Stimulated activated CD4-positive, alpha-beta T cell treated with anti-CD3 and anti-CD28 coated beads, Interleukin-12 subunit alpha, Interleukin-12 subunit beta, amount 100 ng/mL, for 48 hours (primary cell): ENCODE measurements at regions not wholly inside any gene's neighbourhood (a gene's known extent, or its start where the extent isn't known, plus 50 kb on each side); places are given as distances from the start of the nearest gene placed in this dataset.

ENCODE experiments used
- DNase-seq, 3 donors: peaks; one replicate each; pipeline ENCODE4 v3.0.0-alpha.2; 2020; ENCODE audit warnings: low read depth in 2 of 3, low spot score in 1 of 3

DNA sequence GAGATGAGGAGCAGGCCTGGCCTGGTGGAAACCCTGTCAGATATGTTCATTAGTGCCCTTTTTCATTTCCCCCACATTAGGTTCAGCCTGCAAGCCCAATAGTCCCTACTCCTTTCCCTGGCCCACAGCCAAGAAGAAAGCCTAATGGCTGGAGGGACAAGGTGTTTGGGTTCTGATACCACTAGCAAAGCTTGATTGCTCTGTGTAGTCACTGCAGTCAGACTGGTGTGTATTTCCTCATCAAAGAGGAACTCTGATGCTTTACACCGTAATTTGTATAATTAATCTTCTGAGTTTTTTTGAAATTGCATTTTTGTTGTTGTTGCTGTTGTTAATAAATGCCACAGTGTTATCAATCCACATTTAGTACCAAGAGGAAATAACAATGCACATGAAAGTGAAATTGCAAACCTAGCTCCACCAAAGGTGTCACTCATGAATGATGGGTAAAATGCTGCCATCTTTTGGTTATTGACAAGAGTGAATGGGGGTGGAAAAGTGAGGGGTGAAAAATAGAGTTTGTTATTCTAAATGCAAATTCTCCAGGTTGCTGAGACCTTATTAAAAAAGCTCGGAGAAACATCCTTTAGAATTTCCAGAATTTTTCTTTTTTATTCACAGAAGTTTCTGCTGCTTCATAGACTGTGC lies 320.2 kb upstream of the POU3F2 start:
- DNase-seq = no peak

DNA sequence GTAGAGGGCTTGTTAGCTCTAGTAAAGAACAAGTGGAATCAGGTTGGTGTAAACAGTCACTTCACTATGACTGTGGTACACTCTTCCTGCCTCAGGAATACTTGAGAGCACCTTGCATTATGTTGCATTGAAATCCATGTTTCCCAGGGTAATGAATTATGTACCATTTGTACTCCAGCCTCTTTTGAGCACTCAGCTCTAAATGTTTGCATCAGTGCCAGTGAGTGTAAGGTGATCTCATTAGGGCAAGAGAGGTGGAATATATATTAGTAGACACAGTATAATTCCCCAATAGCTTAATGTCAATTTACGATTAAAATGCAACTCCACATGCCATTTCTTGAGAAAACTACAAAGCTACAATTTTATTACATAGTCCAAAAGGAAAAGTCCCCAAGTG lies 319.6 kb upstream of the POU3F2 start:
- no peak for DNase-seq

DNA sequence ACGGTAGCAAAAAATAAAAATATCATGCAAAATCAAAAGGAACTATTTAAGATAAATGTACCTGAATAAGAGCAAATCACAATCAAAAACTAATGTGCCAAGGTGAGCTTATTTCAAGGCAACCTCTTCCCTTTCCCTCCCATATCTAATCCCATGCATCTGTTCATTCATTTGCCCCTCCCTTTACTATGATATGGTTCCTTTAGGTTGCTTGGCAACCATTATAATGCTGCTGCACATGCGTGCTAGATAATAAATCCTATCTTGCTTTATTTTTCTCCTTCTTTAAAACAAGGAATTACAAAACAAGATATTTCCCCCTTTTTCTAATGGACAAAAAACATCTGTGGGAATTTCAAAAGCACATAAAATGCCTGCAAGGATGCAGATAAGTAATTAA lies 318.2 kb upstream of the POU3F2 start:
- DNase-seq = no peak

DNA sequence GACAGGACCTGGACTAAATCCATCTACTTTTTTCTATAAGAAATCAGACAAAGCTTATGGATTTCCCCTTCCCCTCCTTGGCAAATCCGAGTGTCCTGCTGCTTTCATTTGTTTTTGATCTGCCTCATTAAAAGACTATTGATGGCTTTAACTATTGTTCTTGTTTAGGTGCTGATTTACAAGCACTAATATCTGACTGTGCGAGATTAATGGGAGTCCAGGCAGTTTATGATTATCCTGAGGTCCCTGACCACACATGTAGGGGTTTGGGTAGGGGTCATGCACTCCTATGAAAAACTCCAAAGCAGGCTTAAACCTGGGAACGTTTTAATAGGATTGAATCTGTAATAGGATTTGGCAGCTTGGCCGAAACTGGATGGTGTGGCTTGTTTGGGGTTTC lies 317.5 kb upstream of the POU3F2 start:
- DNase-seq = no peak

DNA sequence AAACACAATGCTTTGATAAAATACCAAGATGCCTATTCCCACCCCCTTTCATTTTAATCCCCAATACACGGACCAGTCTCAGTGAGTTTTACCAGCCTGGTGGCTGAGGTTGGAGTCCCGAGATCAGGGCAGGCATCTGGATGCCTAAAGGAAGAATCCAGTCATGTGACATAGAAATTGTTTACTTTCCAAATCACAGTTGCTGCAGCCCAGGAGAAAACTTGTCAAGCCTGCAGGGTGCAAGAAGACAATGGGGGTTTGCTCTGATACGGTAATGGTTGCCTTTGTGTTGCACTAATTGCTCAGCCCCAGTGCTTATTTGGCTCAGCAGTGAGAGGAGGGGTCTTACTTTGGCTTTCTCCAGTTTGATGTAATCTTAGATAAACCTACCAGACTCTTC lies 308.5 kb upstream of the POU3F2 start:
- no peak for DNase-seq

DNA sequence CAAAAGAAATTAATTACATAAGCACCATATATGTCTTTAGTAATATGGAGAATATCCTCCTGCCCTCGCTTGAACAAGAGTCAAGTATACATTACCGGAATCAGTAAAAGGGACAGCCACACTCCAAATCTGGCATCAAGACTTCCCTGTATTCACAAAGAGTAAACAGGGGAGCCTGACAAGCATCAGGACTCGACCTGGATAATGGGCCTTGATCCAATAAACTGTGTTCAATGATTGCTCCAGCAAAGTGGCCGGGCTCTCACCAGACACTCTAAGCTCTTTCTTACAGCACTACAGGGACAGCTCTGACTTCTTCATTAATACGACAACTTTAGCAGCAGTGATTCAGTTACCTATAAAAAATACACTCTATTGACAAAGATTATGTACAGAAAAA lies 307.9 kb upstream of the POU3F2 start:
- no peak for DNase-seq

DNA sequence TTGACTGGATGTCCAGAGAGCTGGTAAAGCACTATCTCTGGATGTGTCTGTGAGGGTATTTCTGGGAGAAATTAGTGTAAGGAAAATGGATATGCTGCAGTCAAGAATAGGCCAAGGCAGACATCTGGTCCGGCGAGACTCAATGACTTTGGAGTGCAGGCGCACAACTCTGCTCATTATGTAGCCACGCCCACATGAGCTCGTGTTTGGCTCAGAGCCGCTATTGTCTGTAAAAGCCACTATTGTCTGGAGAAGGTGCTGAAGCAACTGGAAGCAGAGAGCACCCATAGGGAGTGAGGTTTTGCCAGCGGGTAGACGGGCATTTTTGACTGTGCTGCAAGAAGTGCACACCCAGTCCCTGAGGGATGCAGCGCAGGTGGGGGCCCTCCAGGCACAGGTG lies 305.0 kb upstream of the POU3F2 start:
- DNase-seq = no peak

DNA sequence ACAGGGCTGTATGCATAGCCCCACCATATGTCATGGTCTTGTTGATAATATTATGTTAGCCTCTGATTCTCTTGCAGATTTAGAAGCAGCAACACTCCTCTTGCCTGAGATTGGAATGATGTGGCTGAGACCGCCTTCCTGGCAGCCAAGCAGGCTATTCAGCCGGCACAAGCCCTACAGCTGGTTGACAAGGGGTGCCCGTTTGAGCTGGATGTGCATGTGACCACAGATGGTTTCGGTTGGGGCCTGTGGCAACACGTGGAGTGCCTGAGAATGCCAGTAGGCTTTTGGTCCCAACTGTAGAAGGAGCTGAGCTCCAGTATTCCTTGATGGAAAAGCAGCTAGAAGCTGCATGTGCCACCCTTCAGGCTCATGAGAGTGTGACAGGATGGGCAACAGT lies 303.6 kb upstream of the POU3F2 start:
- DNase-seq = no peak

DNA sequence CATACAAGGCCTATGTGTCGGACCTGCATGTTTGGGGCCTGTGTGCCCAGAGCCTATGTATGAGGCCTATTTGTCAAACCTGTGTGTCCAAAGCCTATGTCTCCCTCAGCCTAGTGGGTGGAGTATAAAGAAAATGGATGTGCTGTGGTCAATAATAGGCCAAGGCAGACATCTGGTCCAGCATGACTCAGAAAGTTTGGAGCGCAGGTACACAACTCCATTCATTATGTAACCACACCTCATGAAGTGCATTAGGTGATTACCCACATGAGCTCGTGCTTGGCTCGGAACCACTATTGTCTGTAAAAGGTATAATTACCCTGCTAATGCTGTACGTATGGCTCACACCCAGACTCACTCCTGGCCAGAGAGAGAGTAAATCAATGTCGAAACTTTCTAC lies 302.4 kb upstream of the POU3F2 start:
- no peak for DNase-seq

DNA sequence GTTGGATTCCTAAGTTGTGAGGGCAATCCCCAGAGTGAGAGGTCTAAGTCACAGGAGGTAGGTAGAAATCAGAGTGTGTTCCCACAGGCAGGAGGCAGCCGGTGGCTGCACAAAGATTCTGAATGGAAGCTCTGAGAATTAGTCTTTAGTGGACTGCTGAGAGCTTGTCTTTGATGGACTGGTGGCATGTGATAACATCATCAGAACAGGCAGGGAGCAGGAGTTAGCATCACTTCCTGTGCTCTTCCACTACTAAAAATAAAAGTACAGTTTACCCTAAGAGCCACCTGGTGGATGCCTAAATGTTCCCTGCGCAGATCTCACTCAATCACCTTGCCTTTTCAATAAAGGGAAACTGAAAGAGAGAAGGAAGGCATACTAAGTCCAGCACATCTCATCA lies 294.6 kb upstream of the POU3F2 start:
- DNase-seq = no peak

DNA sequence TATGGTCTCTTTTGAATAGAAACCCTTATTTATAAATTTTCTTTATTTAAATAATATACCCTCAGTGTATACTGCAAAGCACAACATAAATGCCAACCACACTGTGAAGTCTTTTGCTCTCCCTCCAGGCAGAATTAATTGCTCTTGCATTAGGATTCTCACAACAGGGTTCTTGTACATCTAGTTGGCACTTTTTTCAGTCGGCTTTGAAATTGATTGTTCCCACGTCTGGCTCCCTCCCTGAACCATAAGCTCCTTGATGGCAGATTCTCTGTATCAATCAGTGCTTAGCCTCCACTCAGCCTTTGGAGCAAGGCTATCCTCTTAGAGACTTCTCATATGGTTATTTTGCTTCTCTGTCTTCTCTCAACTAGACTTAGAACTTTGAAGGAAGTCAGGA lies 288.0 kb upstream of the POU3F2 start:
- no peak for DNase-seq

DNA sequence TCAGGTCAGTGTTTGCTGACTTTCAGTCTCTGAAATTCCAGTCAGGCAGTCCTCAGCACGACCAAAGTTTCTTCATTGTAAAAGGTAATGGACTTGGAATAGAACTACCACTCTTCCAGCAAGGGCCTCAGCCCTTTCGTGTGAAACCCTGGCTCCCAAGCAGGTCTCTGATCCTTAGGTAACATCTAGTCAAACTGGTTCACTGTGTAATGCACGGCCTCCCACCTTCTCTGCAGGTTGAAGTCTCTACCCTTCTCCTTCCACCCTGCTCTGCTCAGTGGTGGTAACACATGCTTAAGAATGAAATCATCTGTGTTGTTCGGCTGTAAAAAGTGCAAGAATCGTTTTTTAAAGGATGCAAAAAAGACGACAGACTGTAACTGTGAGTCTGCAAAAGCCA lies 287.2 kb upstream of the POU3F2 start:
- no peak for DNase-seq

DNA sequence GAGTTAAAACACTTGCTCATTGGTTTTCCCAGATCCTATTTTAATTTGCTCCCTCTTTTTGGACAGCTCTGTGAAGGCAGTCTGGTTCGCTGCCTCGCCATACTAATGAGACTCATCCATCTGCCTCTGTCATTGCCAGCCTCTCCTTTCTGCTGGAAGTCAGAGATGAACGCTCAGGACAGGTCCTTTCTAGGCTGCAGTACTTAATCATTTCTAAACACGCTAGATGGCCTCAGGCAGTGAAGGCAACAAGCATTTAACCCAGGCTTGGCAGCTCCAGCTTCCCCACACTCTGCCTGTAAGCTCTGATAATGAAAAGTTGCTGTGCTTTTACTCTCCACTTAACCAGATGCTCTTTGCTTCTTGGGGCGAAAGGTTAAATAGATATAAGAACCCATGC lies 286.7 kb upstream of the POU3F2 start:
- DNase-seq = no peak

DNA sequence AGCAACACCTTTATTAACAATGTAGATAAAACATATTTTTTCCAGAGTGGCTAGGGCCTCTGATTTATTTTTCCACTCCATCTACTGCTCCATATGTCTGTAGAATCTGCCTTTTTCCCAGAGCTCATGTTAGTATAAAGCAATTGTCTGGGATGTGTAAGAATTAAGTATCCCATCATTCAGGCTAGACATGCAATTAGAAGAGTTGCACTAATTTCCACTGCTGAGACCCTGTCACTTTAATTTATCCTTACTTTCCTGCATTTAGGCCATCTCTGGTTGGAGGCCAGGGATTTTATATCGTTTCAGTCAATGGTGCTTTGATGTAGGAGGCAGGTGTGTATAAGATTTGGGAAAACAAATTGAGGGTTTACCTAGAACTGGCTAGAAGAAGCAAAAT lies 286.1 kb upstream of the POU3F2 start:
- no peak for DNase-seq

DNA sequence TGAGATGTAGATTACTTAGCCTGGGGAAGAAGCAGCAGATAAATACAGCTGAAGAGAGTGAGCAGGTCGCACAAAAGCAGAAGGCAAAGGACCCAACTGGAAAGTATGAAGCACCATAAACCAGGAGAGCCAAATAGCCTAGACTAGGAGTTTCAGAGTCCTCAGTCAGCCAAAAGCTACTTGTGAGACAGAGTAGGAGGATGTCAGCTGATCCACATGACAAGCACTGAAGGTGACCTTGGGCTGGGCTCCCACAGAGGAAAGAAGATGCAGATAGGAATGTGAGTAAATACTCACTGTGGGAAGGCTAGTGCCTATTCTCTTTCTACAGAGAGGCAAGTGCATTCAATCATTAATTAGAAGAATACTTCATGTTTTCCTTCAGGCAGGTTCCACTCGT lies 274.0 kb upstream of the POU3F2 start:
- no peak for DNase-seq

DNA sequence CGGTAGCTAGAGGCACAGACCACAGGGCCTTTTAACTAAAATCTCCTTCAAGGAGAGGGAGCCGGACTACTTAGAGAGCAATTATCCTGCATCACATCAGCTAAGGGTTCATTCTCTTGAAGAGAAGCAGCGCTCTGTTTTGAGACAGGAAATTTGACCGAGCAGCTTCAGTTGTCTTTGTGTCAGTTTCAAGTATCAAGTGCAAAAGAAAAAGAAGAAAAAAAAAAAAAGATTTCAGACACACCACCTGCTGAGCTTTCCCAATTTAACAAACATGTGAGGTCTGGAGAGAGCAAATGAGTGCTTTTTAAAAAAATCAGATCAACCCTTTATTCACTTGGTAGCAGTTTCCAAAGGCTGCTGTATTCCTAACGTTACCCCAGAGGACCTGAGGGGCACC lies 273.5 kb upstream of the POU3F2 start:
- no peak for DNase-seq

DNA sequence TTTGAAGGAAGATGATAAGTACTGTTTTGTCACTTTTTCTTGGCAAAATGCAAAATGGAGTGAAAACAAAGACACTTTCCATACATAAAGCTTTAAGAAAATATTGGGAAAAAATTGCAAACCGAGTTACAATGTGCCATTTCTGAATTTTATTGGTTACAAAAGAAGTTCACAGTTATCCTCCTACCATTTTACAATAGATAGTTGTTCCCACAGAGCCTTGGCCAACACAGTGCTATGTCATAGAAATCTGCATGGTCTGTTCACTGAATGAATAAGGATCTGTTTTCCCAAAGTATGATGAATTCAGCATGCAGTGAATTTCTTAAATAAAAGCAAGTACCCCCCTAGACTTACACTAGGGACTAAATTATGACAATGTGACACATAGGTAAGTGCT lies 268.2 kb upstream of the POU3F2 start:
- DNase-seq = no peak

DNA sequence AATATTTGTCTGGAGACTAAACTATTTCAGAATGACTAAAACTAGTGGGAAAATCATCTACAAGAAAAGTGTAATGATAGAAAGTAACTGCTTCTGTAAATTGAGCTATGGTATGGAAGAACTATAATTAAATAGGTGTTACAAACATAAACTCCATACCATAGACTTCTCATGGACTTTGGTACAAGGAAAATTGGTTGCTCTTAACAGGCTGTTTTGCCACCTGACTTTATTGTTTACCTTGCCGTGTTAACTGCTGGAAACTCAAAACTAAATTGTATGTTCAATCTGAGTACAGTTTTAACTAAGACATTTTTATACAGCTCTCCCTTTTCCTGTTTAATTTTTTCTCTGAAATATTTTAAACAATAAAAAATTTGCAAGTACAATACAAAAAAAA lies 261.8 kb upstream of the POU3F2 start:
- DNase-seq = no peak

DNA sequence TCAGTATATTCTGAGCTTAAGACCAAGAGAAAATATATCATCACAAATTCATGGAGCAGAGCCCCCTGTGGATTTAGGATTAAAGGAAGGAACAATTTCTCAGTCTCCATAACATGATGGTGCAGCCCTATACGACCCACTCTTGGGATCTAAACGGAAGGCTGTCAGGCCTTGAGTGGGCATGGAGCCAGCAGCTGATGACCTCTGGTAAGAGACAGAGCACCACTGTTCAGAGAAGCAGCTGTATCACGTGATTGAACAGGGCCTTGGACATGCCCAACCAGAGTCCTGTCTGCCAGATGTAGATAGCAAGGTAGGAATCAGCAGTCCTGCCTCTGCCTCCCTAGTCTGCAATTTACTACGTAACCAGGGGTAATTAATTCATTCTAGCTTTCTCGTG lies 259.4 kb upstream of the POU3F2 start:
- no peak for DNase-seq

DNA sequence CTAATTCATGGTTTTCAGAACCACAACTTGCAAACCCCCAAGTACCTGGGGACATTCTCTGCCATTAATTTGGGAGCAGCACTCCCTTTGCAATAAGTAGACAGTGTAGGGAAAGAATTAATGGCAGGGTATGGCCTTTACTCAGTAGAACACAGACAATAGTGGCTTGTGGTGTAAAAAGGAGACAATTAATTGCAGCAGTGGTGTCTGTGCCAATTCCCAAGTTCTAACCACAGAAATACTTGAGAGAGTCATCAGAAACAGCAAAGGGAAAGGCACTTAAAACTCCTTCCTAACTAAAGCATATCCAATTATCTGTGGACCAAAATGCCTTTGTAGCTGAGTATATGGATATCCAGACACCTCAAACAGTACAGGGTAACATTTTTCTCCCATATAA lies 257.6 kb upstream of the POU3F2 start:
- DNase-seq = no peak

DNA sequence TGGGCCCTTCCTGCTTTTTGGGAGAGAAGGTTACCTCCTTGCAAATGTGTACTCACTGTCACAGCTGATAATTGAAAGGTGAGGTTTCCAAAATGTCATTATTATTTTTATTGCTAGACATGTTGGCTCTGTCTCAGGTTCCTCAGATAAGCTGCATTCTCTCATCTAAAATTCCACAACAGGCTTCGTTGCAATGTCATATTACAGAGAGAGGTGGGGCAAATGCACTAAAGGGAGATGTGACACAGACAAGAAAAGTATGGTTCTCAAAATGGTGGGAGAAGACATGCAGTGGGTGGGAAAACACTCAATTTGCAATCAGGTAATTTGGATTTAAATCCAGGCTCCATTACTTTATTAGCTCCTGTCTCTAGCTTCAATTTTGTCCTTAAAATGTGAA lies 256.4 kb upstream of the POU3F2 start:
- no peak for DNase-seq

DNA sequence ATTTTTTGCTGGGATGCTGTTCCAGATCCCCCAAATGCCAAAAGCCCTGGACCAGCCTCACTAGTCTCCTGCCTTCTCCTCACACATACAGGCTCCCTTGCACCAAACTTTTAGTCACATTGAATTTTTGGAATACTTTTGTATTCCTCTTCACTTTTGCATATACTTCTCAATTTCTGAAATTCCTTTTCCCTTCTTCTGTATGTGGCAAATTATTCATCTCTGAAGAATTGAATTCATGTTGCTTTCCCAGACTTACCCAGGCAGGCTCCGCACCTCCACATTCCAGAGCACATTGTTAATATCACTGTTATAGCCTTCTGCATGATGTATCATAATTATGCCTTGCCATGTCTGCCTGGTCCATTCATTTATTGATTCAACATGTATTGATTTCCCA lies 255.3 kb upstream of the POU3F2 start:
- no peak for DNase-seq

DNA sequence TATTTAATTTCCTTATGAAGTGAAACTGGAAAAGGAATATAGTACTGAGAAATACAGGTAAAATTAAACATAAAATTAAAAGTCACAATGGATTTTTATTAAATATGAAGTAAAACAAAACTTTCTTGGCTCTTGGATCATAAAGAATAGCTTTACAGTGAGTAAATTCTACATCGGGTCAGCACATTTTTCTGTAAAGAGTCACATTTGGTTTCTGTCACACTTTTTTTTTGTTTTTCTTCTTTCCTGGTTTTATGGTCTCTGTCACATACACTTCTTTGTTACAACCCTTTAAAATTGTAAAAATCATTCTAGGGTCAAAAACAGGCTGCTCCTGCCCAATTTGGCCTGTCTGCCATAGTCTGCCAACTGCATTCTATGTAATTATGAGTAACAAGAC lies 254.4 kb upstream of the POU3F2 start:
- no peak for DNase-seq

DNA sequence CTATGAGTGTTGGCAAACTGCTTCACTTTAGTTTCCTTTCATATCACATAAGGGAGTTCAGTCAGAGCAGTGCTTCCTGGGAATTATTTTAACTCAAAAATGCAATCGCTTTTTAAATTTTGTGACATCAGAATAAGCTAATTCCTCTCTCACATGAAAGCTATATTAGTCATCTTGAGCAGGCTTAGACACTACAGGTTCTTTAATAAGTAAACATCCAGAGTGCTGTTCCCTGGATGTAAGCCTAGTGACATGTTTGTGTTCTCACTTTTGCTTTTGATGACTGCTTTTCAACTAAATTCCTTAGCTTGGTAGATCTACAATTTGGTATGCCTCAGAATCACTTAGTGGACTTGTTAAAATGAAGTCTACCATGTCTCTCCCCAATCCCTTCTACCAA lies 252.7 kb upstream of the POU3F2 start:
- DNase-seq = no peak
